ENCODE measurements at regions not wholly inside any gene's neighbourhood (a gene's known extent, or its start where the extent isn't known, plus 50 kb on each side); places are given as distances from the start of the nearest gene placed in this dataset.
A peak's percentile ranks its signal among the peaks of the same experiment; 100 is the strongest.

DNA sequence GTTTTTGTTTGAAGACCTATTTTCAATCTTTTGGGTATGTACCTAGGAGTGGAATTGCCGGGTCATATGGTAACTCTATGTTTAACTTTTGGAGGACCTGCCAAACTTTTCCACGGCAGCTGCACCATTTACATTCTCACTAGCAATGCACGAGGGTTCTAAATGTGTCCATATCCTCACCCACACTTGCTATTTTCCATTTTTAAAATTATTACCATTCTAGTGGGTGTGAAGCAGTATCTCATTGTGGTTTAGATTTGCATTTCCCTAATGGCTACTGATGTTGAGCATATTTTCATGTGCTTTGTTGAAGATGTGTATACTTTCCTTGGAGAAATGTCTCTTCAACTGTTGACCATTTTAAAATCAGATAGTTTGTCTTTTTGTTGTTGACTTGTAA lies 60.3 kb upstream of the HAPSTR1 start:
- TF ChIP-seq, protein P1, sequence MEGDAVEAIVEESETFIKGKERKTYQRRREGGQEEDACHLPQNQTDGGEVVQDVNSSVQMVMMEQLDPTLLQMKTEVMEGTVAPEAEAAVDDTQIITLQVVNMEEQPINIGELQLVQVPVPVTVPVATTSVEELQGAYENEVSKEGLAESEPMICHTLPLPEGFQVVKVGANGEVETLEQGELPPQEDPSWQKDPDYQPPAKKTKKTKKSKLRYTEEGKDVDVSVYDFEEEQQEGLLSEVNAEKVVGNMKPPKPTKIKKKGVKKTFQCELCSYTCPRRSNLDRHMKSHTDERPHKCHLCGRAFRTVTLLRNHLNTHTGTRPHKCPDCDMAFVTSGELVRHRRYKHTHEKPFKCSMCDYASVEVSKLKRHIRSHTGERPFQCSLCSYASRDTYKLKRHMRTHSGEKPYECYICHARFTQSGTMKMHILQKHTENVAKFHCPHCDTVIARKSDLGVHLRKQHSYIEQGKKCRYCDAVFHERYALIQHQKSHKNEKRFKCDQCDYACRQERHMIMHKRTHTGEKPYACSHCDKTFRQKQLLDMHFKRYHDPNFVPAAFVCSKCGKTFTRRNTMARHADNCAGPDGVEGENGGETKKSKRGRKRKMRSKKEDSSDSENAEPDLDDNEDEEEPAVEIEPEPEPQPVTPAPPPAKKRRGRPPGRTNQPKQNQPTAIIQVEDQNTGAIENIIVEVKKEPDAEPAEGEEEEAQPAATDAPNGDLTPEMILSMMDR (IDR thresholded peaks at IDR 0.05), result no peak
- no peak for TF ChIP-seq POLR2A (IDR thresholded peaks at IDR 0.05)
- intact Hi-C loops (cut with DNase I; ENCODE audit: low total_unique reads), result no loop called here
- H3K4me1 ChIP-seq, result no peaks in the 10 kb centered on the region
- DNase-seq, result no peak
- H3K27ac ChIP-seq, result no peak overlapping the region
- H3K4me3 ChIP-seq, result no peak overlapping the region
- no peaks in the 10 kb centered on the region for H3K9me3 ChIP-seq
- H3K27me3 ChIP-seq, result no peaks in the 10 kb centered on the region
- H3K36me3 ChIP-seq, result no peaks in the 10 kb centered on the region

DNA sequence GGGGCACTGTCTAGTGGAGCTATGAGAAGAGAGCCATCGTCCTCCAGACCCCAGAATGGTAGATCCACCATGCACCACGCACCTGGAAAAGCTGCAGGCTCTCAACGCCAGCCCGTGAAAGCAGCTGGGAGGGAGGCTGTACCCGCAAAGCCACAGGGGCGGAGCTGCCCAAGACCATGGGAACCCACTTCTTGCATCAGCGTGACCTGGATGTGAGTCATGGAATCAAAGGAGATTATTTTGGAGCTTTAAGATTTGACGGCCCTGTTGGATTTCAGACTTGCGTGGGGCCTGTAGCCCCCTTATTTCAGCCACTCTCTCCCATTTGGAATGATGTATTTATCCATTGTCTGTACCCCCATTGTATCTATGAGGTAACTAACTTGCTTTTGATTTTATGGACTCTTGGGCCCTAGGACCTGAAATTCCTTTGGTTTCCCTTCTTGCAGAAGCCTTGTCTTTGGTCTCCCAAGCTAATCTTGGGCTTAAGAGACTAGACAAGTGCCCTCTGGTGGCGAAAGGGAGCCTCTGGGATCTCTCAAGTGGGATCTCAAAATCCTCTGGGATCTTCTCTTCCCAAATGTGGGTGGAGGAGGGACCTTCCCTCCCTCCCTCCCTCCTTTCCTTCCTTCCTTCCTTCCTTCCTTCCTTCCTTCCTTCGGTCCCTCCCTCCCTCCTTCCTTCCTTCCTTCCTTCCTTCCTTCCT lies 58.2 kb upstream of the HAPSTR1 start:
- intact Hi-C loops (cut with DNase I; ENCODE audit: low total_unique reads), result no loop called here
- Histone ChIP-seq H3K4me3 (no peak overlapping the region), H3K36me3 (no peaks in the 10 kb centered on the region), H3K27ac (no peak overlapping the region), H3K9me3 (no peaks in the 10 kb centered on the region), H3K27me3 (no peaks in the 10 kb centered on the region), H3K4me1 (no peaks in the 10 kb centered on the region)
- TF ChIP-seq, protein P1 (IDR thresholded peaks at IDR 0.05), result peak in 1 of 4 experiments; percentile 36
- no peak for TF ChIP-seq POLR2A (IDR thresholded peaks at IDR 0.05)
- peak in 1 of 2 donors; percentile 29 for DNase-seq

DNA sequence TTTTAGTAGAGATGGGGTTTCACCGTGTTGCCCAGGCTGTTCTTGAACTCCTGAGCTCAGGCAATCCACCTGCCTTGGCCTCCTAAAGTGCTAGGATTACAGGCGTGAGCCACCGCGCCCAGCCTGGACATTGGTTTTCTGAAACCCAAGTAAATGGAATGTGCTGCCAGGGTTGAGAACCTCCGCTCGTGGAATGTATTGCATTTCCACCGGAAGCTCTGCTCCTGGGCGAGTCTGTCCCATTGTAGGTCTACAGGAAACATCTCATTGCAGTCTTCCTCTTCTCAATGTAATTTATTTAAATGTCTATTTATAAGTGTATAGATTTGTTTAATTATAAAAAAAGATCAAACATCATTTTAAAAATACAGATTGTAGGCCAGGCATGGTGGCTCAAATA lies 57.4 kb upstream of the HAPSTR1 start:
- intact Hi-C loops (cut with DNase I; ENCODE audit: low total_unique reads), result no loop called here
- no peak for DNase-seq
- H3K9me3 ChIP-seq, result no peaks in the 10 kb centered on the region
- H3K36me3 ChIP-seq, result no peaks in the 10 kb centered on the region
- no peaks in the 10 kb centered on the region for H3K4me1 ChIP-seq
- H3K27ac ChIP-seq, result no peak overlapping the region
- H3K27me3 ChIP-seq, result no peaks in the 10 kb centered on the region
- no peak for TF ChIP-seq POLR2A (IDR thresholded peaks at IDR 0.05)
- H3K4me3 ChIP-seq, result no peak overlapping the region

DNA sequence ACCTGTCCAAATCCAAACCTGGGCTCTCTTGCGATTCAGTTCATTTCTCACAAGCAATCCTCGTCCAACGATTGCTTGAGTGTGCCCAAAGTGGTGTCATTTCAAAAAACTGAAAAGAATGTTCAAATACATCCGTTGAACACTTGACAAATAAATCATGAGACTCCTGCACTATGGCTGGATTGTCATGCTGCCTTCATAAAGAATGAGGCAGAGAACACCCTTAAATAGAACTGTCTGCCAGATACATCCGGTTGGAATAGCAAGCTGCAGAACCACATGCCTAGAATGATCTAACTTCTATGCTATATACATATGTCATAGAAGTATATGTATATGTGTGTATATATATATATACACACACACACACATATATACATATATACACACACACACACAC lies 55.4 kb upstream of the HAPSTR1 start:
- DNase-seq, result no peak
- Histone ChIP-seq H3K27me3 (no peaks in the 10 kb centered on the region), H3K27ac (no peak overlapping the region), H3K4me1 (no peaks in the 10 kb centered on the region), H3K36me3 (no peaks in the 10 kb centered on the region), H3K9me3 (no peaks in the 10 kb centered on the region), H3K4me3 (no peak overlapping the region)
- TF ChIP-seq, protein P1 (IDR thresholded peaks at IDR 0.05), result no peak
- no peak for TF ChIP-seq POLR2A (IDR thresholded peaks at IDR 0.05)
- intact Hi-C loops (cut with DNase I; ENCODE audit: low total_unique reads), result no loop called here

DNA sequence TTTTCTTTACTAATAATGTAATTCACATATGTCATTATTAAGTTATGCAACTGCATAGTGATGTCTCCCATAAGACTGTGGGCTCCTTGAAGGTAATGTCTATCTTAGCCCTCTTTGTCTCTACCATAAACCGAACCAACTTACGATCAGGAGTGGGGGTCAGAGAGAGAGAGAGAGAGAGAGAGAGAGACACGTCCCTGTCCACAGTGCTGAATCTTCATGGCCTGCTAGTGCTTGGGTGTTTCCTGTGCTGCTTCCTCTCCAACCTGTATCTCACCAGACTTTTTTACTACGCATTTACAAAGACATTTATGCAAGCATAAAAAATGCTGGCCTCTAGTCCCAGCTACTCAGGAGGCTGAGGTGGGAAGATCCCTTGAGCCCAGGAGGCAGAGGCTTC lies 52.2 kb upstream of the HAPSTR1 start:
- Histone ChIP-seq H3K27me3 (no peaks in the 10 kb centered on the region), H3K27ac (no peak overlapping the region), H3K4me1 (no peaks in the 10 kb centered on the region), H3K36me3 (no peaks in the 10 kb centered on the region), H3K4me3 (no peak overlapping the region), H3K9me3 (no peaks in the 10 kb centered on the region)
- no peak for TF ChIP-seq POLR2A (IDR thresholded peaks at IDR 0.05)
- TF ChIP-seq, protein P1 (IDR thresholded peaks at IDR 0.05), result no peak
- no peak for DNase-seq
- intact Hi-C loops (cut with DNase I; ENCODE audit: low total_unique reads), result no loop called here
